Endodermal cell (in vitro differentiated cells): ENCODE measurements at regions not wholly inside any gene's neighbourhood (a gene's known extent, or its start where the extent isn't known, plus 50 kb on each side); places are given as distances from the start of the nearest gene placed in this dataset.

Experiments used
- DNase-seq: peaks from one replicate; pipeline ENCODE4 v3.0.0-alpha.2; 2017
- H3K27ac ChIP-seq: 2 replicates; pipeline ENCODE4 v1.5.1; 2013; ENCODE audit warnings: mild to moderate bottlenecking, low read depth, low read length, moderate library complexity
- H3K27me3 ChIP-seq: 2 replicates; pipeline ENCODE4 v1.6.1; 2013; ENCODE audit warnings: mild to moderate bottlenecking, low read length, moderate library complexity; ENCODE audit not compliant: insufficient read depth, control insufficient read depth, poor library complexity, severe bottlenecking
- H3K36me3 ChIP-seq: 2 replicates; pipeline ENCODE4 v1.7.0; 2013; ENCODE audit warnings: mild to moderate bottlenecking, low read length, moderate library complexity; ENCODE audit not compliant: control insufficient read depth, insufficient read depth
- H3K4me1 ChIP-seq: one replicate; pipeline ENCODE4 v1.7.0; 2013; ENCODE audit warnings: low read length; ENCODE audit not compliant: control insufficient read depth, insufficient read depth
- H3K4me3 ChIP-seq: 2 replicates; pipeline ENCODE4 v1.5.1; 2013; ENCODE audit warnings: mild to moderate bottlenecking, low read length, moderate library complexity
- H3K9ac ChIP-seq: 2 replicates; pipeline ENCODE4 v1.6.1; 2013; ENCODE audit warnings: mild to moderate bottlenecking, low read length, moderate library complexity; ENCODE audit not compliant: poor library complexity, severe bottlenecking; ENCODE audit errors: extremely low read depth
- H3K9me3 ChIP-seq: 2 replicates; pipeline ENCODE4 v1.6.1; 2013; ENCODE audit warnings: mild to moderate bottlenecking, low read length, moderate library complexity; ENCODE audit not compliant: control insufficient read depth
- H3K27ac Mint-ChIP-seq: 2 replicates; pipeline ENCODE4 v1.8.0; 2020; ENCODE audit warnings: mixed read lengths
- H3K27me3 Mint-ChIP-seq: 2 replicates; pipeline ENCODE4 v1.8.0; 2021; ENCODE audit warnings: mild to moderate bottlenecking, mixed read lengths; ENCODE audit not compliant: insufficient read depth
- H3K36me3 Mint-ChIP-seq: 2 replicates; pipeline ENCODE4 v1.8.0; 2020; ENCODE audit warnings: low read depth, mixed read lengths
- H3K4me1 Mint-ChIP-seq: 2 replicates; pipeline ENCODE4 v1.8.0; 2020; ENCODE audit warnings: mixed read lengths
- H3K4me3 Mint-ChIP-seq: 2 replicates; pipeline ENCODE4 v1.8.0; 2020; ENCODE audit warnings: mild to moderate bottlenecking, moderate library complexity, mixed read lengths
- H3K9me3 Mint-ChIP-seq: 2 replicates; pipeline ENCODE4 v1.8.0; 2020; ENCODE audit warnings: mild to moderate bottlenecking, mixed read lengths
- WGBS, 2 experiments: methylation state at CpG; one replicate each; pipeline versions ENCODE4 v1.1.5 to v1.1.7; 2013; ENCODE audit warnings: missing lambda C conversion rate in 2 of 2, mixed read lengths in 1 of 2; ENCODE audit not compliant: insufficient coverage in 1 of 2, insufficient read length in 1 of 2; 5-methylcytosine and 5-hydroxymethylcytosine counted together
- TF ChIP-seq, protein P1 (sequence below): fragments of 200-600 bp; sonication (generic); conservative IDR thresholded peaks from 2 replicates; pipeline ENCODE4 v1.5.0; 2021; ENCODE audit warnings: antibody characterized with exemption, mild to moderate bottlenecking

DNA sequence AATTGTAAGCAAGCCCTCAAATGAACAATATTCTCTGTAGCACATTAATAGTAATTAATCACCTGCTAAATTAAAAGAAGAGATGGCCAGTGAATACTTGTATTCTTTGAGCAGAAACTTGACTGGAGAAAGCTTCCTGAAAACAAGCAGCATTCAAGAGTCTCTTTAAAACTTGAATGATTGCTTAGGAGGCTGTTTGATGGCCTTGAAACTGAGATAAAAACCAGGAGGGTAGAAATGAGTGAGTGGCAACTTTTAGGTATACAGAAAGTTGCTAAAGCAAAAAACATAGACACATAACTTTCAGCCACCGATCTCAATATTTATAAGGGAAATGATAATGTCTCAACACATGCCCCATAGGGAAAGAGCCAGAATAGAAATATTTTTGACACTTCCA lies 234.8 kb upstream of the FMN2 start:
- 93% methylated on average over 1 of the region's 1 CpG; no CpG with 5 or more reads in 1 of the 2 experiments for WGBS, 2 experiments

DNA sequence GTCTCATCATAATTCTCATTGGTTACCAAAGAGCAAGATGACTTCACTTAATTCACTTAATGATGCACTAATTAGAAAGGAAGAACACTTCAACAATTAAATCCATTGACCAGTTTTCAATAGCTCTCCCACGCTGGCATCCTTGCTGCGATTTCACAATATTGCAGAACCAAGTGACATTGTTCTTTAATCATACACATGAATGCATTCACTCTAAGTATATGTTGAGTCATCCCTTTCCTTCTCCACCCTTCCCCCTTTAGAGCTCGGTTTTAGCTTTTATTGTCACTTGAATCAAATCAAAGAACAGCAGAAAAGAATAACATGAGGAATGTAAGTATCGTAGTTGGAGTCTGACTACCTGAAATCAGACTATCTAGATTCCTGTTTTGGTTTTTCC lies 233.6 kb upstream of the FMN2 start:
- Histone ChIP-seq H3K27me3 (no peaks in the 10 kb centered on the region), H3K9me3 (no peaks in the 10 kb centered on the region), H3K4me1 (no peaks in the 10 kb centered on the region), H3K4me3 (no peak overlapping the region), H3K9ac (no peak overlapping the region), H3K27ac (no peak overlapping the region), H3K36me3 (no peaks in the 10 kb centered on the region)
- Mint-ChIP-seq H3K27ac (peak overlapping the region; percentile 27), H3K27me3 (no peaks in the 10 kb centered on the region), H3K36me3 (peaks cover 3% of the 10 kb centered on the region), H3K4me1 (no peaks in the 10 kb centered on the region), H3K4me3 (no peak overlapping the region), H3K9me3 (peaks cover 2% of the 10 kb centered on the region)
- WGBS, 2 experiments = 88 to 95% methylated on average over 3 to 4 of the region's 4 CpGs
- TF ChIP-seq, protein P1, sequence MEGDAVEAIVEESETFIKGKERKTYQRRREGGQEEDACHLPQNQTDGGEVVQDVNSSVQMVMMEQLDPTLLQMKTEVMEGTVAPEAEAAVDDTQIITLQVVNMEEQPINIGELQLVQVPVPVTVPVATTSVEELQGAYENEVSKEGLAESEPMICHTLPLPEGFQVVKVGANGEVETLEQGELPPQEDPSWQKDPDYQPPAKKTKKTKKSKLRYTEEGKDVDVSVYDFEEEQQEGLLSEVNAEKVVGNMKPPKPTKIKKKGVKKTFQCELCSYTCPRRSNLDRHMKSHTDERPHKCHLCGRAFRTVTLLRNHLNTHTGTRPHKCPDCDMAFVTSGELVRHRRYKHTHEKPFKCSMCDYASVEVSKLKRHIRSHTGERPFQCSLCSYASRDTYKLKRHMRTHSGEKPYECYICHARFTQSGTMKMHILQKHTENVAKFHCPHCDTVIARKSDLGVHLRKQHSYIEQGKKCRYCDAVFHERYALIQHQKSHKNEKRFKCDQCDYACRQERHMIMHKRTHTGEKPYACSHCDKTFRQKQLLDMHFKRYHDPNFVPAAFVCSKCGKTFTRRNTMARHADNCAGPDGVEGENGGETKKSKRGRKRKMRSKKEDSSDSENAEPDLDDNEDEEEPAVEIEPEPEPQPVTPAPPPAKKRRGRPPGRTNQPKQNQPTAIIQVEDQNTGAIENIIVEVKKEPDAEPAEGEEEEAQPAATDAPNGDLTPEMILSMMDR = no peak
- DNase-seq = no peak

More for the DNA sequence above, 234.8 kb upstream of the FMN2 start:
- Histone ChIP-seq H3K4me1 (no peaks in the 10 kb centered on the region), H3K27me3 (no peaks in the 10 kb centered on the region), H3K36me3 (no peaks in the 10 kb centered on the region), H3K27ac (no peak overlapping the region), H3K9me3 (no peaks in the 10 kb centered on the region), H3K9ac (no peak overlapping the region), H3K4me3 (no peak overlapping the region)
- Mint-ChIP-seq H3K9me3 (peaks cover 2% of the 10 kb centered on the region), H3K27ac (no peak overlapping the region), H3K4me1 (no peaks in the 10 kb centered on the region), H3K4me3 (no peak overlapping the region), H3K36me3 (peaks cover 3% of the 10 kb centered on the region), H3K27me3 (no peaks in the 10 kb centered on the region)
- DNase-seq = no peak
- TF ChIP-seq, protein P1 = no peak

DNA sequence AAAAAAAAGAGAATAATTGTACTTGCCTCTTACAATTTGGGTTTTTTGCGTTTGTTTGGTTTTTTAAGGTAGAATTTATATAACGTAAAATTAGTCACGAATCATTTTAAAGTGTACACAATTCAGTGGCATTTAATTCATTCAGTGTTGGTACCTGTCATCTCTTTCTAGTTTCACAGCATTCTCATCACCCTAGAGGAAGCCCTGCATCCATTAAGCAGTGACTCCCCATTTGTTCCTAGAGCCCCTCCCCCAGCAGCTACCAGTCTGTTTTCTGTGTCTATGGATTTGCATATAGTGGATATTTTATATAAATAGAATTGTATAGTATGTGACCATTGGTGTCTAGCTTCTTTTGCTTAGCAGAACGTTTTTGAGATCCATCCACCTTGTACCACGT lies 233.2 kb upstream of the FMN2 start:
- no peak overlapping the region for H3K27ac ChIP-seq
- no peak overlapping the region for H3K4me3 ChIP-seq
- peaks cover 3% of the 10 kb centered on the region for H3K9me3 Mint-ChIP-seq
- WGBS, 2 experiments = 96 to 100% methylated on average over 4 to 5 of the region's 5 CpGs
- H3K4me1 ChIP-seq = no peaks in the 10 kb centered on the region
- H3K27me3 Mint-ChIP-seq = no peaks in the 10 kb centered on the region
- H3K27ac Mint-ChIP-seq = no peak overlapping the region
- no peaks in the 10 kb centered on the region for H3K36me3 ChIP-seq
- H3K36me3 Mint-ChIP-seq = peaks cover 3% of the 10 kb centered on the region
- no peak overlapping the region for H3K4me3 Mint-ChIP-seq
- H3K4me1 Mint-ChIP-seq = peaks cover 1% of the 10 kb centered on the region
- no peaks in the 10 kb centered on the region for H3K9me3 ChIP-seq
- TF ChIP-seq, protein P1 = no peak
- H3K9ac ChIP-seq = no peak overlapping the region
- no peak for DNase-seq
- H3K27me3 ChIP-seq = no peaks in the 10 kb centered on the region
